Lung (tissue), 11 donors: ENCODE measurements at regions not wholly inside any gene's neighbourhood (a gene's known extent, or its start where the extent isn't known, plus 50 kb on each side); places are given as distances from the start of the nearest gene placed in this dataset.

ENCODE experiments used
- ATAC-seq: fragments of 200-7000 bp; cut with Tn5 transposase; one replicate; pipeline ENCODE4 v1.9.1; 2020; ENCODE audit warnings: moderate number of reproducible peaks; ENCODE audit not compliant: insufficient read depth, low FRiP score
- DNase-seq, 3 donors: peaks; one replicate each; pipeline ENCODE4 v3.0.0-alpha.2; 2013 to 2017
- H3K27ac ChIP-seq, 2 donors: one replicate each; pipeline ENCODE4 v1.5.1; 2013; ENCODE audit warnings: mild to moderate bottlenecking in 2 of 2, moderate library complexity in 2 of 2, control low read depth in 1 of 2, inconsistent platforms in 1 of 2, low read depth in 1 of 2, low read length in 1 of 2
- H3K27me3 ChIP-seq, 3 donors: one replicate each; pipeline ENCODE4 v1.5.1; 2013; ENCODE audit warnings: low read length in 2 of 3; ENCODE audit not compliant: control insufficient read depth in 3 of 3, insufficient read depth in 3 of 3
- H3K36me3 ChIP-seq, 4 donors: one replicate each; pipeline ENCODE4 v1.5.1; 2013; ENCODE audit warnings: low read length in 4 of 4, mild to moderate bottlenecking in 1 of 4, moderate library complexity in 1 of 4; ENCODE audit not compliant: control insufficient read depth in 4 of 4, insufficient read depth in 4 of 4
- H3K4me1 ChIP-seq, 5 donors: one replicate each; pipeline ENCODE4 v1.5.1; 2013; ENCODE audit warnings: low read length in 5 of 5, mild to moderate bottlenecking in 2 of 5, moderate library complexity in 1 of 5; ENCODE audit not compliant: control insufficient read depth in 5 of 5, insufficient read depth in 5 of 5
- H3K4me3 ChIP-seq: one replicate; pipeline ENCODE4 v1.5.1; 2013; ENCODE audit warnings: mild to moderate bottlenecking, control low read depth, moderate library complexity
- H3K9ac ChIP-seq, 2 donors: one replicate each; pipeline ENCODE4 v1.5.1; 2013; ENCODE audit warnings: low read length in 2 of 2, control low read depth in 1 of 2; ENCODE audit not compliant: insufficient read depth in 1 of 2
- H3K9me3 ChIP-seq, 4 donors: one replicate each; pipeline ENCODE4 v1.5.1; 2013; ENCODE audit warnings: low read length in 3 of 4, mild to moderate bottlenecking in 1 of 4, moderate library complexity in 1 of 4; ENCODE audit not compliant: control insufficient read depth in 4 of 4, insufficient read depth in 3 of 4
- CTCF ChIP-seq: IDR thresholded peaks from 2 replicates; pipeline ENCODE4 v1.5.1; 2012; ENCODE audit warnings: mild to moderate bottlenecking; ENCODE audit errors: control extremely low read depth, extremely low read depth
- WGBS, 2 donors: extraction: QIAGEN DNeasy Blood & Tissue Kit; methylation state at CpG; one replicate each; pipeline ENCODE4 v1.1.7; 2013; 5-methylcytosine and 5-hydroxymethylcytosine counted together
- donor health status: control.
- donor health status: control.
- donor health status: Bipolar disorder and iron deficiency.
- donor health status: healthy.
- donor health status: DM: yes; HTN: yes; CAD: no.

DNA sequence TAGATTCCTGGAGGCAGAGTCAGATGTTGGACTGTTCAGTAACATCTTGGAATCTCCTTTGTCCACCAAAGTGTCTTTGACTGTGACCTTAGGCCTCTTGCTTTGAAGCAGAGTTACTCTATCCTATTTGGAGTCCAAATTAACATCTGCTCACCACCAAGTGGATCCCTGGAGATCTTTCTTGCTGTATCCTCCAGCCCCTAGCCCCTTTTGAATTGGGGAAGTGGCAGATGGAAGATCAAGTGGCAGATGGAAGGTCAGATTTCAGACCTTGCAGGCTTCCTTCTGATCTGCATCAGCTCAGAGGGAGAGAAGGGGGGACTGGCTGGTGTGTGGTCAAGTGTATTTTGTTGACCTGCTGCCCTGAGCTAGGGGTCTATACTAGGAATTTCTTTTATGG, 125.0 kb upstream of the ROPN1 start:
- ATAC-seq = no peak
- H3K36me3 ChIP-seq = no peaks in the 10 kb centered on the region
- no peak for TF ChIP-seq CTCF
- H3K9ac ChIP-seq = no peak overlapping the region
- no peak overlapping the region for H3K27ac ChIP-seq
- DNase-seq = no peak
- H3K27me3 ChIP-seq = no peaks in the 10 kb centered on the region
- H3K9me3 ChIP-seq = no peaks in the 10 kb centered on the region
- H3K4me3 ChIP-seq = no peak overlapping the region
- peaks cover 0 to 28% (median 7%) of the 10 kb centered on the region in 5 donors for H3K4me1 ChIP-seq

GRCh38 chr3:124117486-124117885, 125.6 kb upstream of the ROPN1 start:
- WGBS, 2 donors = 65 to 85% methylated on average over 3 of the region's 3 CpGs
- no peak overlapping the region for H3K9ac ChIP-seq
- TF ChIP-seq CTCF = no peak
- peaks cover 0 to 25% (median 10%) of the 10 kb centered on the region in 5 donors for H3K4me1 ChIP-seq
- H3K4me3 ChIP-seq = no peak overlapping the region
- H3K27ac ChIP-seq = no peak overlapping the region
- H3K27me3 ChIP-seq = no peaks in the 10 kb centered on the region
- ATAC-seq = peak; percentile 58
- no peak for DNase-seq
- no peaks in the 10 kb centered on the region for H3K36me3 ChIP-seq
- no peaks in the 10 kb centered on the region for H3K9me3 ChIP-seq

GRCh38 chr3:124118397-124118796, 126.5 kb upstream of the ROPN1 start:
- WGBS, 2 donors = 91 to 92% methylated on average over 4 of the region's 4 CpGs

More at GRCh38 chr3:124118397-124118796, 126.5 kb upstream of the ROPN1 start:
- no peaks in the 10 kb centered on the region for H3K27me3 ChIP-seq
- no peaks in the 10 kb centered on the region for H3K9me3 ChIP-seq
- H3K27ac ChIP-seq = no peak overlapping the region
- H3K9ac ChIP-seq = no peak overlapping the region
- no peak overlapping the region for H3K4me3 ChIP-seq
- H3K4me1 ChIP-seq = peaks cover 0 to 21% (median 10%) of the 10 kb centered on the region in 5 donors
- no peaks in the 10 kb centered on the region for H3K36me3 ChIP-seq
- no peak for TF ChIP-seq CTCF
- DNase-seq (no peak), ATAC-seq (no peak)
